Neural cell (in vitro differentiated cells): ENCODE measurements at regions not wholly inside any gene's neighbourhood (a gene's known extent, or its start where the extent isn't known, plus 50 kb on each side); places are given as distances from the start of the nearest gene placed in this dataset.
A peak's percentile ranks its signal among the peaks of the same experiment; 100 is the strongest.

Experiments used
- H2AFZ ChIP-seq: fragments of 200-600, 300-800 bp; sonication (generic), shearing (Covaris generic); 2 replicates; pipeline ENCODE4 v1.6.0; 2014; ENCODE audit warnings: low read depth, mild to moderate bottlenecking, antibody characterized with exemption, low read length, moderate library complexity
- H3F3A ChIP-seq: fragments of 200-600 bp; shearing (Covaris generic); 2 replicates; pipeline ENCODE4 v1.6.1; 2016; ENCODE audit warnings: mild to moderate bottlenecking, moderate library complexity, mixed read lengths, antibody characterized with exemption, low read length; ENCODE audit not compliant: insufficient read depth, poor library complexity, severe bottlenecking
- H3K27ac ChIP-seq: fragments of 200-600, 300-800 bp; sonication (generic), shearing (Covaris generic); 2 replicates; pipeline ENCODE4 v1.5.1; 2014; ENCODE audit warnings: mild to moderate bottlenecking, low read length, moderate library complexity
- H3K27me3 ChIP-seq: fragments of 300-800, 200-600 bp; sonication (generic), shearing (Covaris generic); 2 replicates; pipeline ENCODE4 v1.6.0; 2014; ENCODE audit warnings: mild to moderate bottlenecking, low read depth, low read length, moderate library complexity; ENCODE audit not compliant: insufficient read depth
- H3K36me3 ChIP-seq: fragments of 300-800, 200-600 bp; sonication (generic), shearing (Covaris generic); 2 replicates; pipeline ENCODE4 v1.5.1; 2014; ENCODE audit warnings: mild to moderate bottlenecking, antibody characterized with exemption, low read length, moderate library complexity; ENCODE audit not compliant: insufficient read depth
- H3K4me2 ChIP-seq: fragments of 300-800, 200-600 bp; sonication (generic), shearing (Covaris generic); 2 replicates; pipeline ENCODE4 v1.6.0; 2014; ENCODE audit warnings: mild to moderate bottlenecking, low read length
- H3K4me3 ChIP-seq: fragments of 300-800, 200-600 bp; sonication (generic), shearing (Covaris generic); 2 replicates; pipeline ENCODE4 v1.5.1; 2014; ENCODE audit warnings: mild to moderate bottlenecking, low read length, moderate library complexity
- H3K79me2 ChIP-seq: fragments of 200-600 bp; shearing (Covaris generic); replicated peaks from 2 replicates; pipeline ENCODE4 v1.6.0; 2014; ENCODE audit warnings: mild to moderate bottlenecking, low read length, moderate library complexity; ENCODE audit not compliant: insufficient read depth
- H3K9ac ChIP-seq: fragments of 300-800, 200-600 bp; sonication (generic), shearing (Covaris generic); 2 replicates; pipeline ENCODE4 v1.6.1; 2016; ENCODE audit warnings: mild to moderate bottlenecking, low read length, mixed read lengths
- H3K9me2 ChIP-seq: fragments of 200-600 bp; shearing (Covaris generic); 2 replicates; pipeline ENCODE4 v1.6.1; 2016; ENCODE audit warnings: mild to moderate bottlenecking, low read length, mixed read lengths; ENCODE audit not compliant: insufficient read depth
- H3K9me3 ChIP-seq: fragments of 200-600, 300-800 bp; sonication (generic), shearing (Covaris generic); 2 replicates; pipeline ENCODE4 v1.6.1; 2016; ENCODE audit warnings: mild to moderate bottlenecking, mixed run types, low read length, moderate library complexity, mixed read lengths
- H4K20me1 ChIP-seq: fragments of 200-600 bp; shearing (Covaris generic); 2 replicates; pipeline ENCODE4 v1.6.1; 2016; ENCODE audit warnings: mild to moderate bottlenecking, mixed run types; ENCODE audit not compliant: insufficient read depth
- EP300 ChIP-seq: fragments of 450-650 bp; conservative IDR thresholded peaks from 2 replicates; pipeline ENCODE4 v1.6.1; 2014; ENCODE audit warnings: antibody characterized with exemption, mild to moderate bottlenecking, moderate library complexity; ENCODE audit not compliant: poor library complexity, severe bottlenecking
- EZH2 ChIP-seq: fragments of 200-600, 300-800 bp; shearing (Covaris generic), sonication (generic); IDR thresholded peaks from 2 replicates; pipeline ENCODE4 v1.6.1; 2014; ENCODE audit warnings: antibody characterized with exemption, low read length, borderline replicate concordance, mild to moderate bottlenecking; ENCODE audit not compliant: insufficient read depth, poor library complexity, severe bottlenecking
- MXI1 ChIP-seq: fragments of 450-650 bp; conservative IDR thresholded peaks from 2 replicates; pipeline ENCODE4 v1.6.1; 2014; ENCODE audit warnings: antibody characterized with exemption, mild to moderate bottlenecking; ENCODE audit not compliant: poor library complexity, severe bottlenecking
- POLR2AphosphoS5 ChIP-seq: IDR thresholded peaks from 2 replicates; pipeline ENCODE4 v1.6.1; 2012
- RAD21 ChIP-seq: fragments of 450-650 bp; conservative IDR thresholded peaks from 2 replicates; pipeline ENCODE4 v1.6.1; 2014; ENCODE audit warnings: antibody characterized with exemption, mild to moderate bottlenecking, moderate library complexity
- SMC3 ChIP-seq: fragments of 450-650 bp; conservative IDR thresholded peaks from 2 replicates; pipeline ENCODE4 v1.6.1; 2014; ENCODE audit warnings: antibody characterized with exemption, mild to moderate bottlenecking, moderate library complexity; ENCODE audit not compliant: poor library complexity
- TAF1 ChIP-seq: IDR thresholded peaks from 2 replicates; pipeline ENCODE4 v1.6.1; 2012; ENCODE audit warnings: low read depth
- TF ChIP-seq, protein P1 (sequence below): IDR thresholded peaks from 2 replicates; pipeline ENCODE4 v1.6.1; 2012; ENCODE audit warnings: borderline replicate concordance

GRCh38 chr4:180058691-180059215, 2184.4 kb upstream of the TENM3 start:
- H4K20me1 ChIP-seq = no peaks in the 10 kb centered on the region
- H3K27ac ChIP-seq = no peak overlapping the region
- H3K4me3 ChIP-seq = peak overlapping the region; percentile 89
- peaks cover 11% of the 10 kb centered on the region for H3K27me3 ChIP-seq
- no peak overlapping the region for H3K4me2 ChIP-seq
- TF ChIP-seq EP300 = no peak
- TF ChIP-seq, protein P1, sequence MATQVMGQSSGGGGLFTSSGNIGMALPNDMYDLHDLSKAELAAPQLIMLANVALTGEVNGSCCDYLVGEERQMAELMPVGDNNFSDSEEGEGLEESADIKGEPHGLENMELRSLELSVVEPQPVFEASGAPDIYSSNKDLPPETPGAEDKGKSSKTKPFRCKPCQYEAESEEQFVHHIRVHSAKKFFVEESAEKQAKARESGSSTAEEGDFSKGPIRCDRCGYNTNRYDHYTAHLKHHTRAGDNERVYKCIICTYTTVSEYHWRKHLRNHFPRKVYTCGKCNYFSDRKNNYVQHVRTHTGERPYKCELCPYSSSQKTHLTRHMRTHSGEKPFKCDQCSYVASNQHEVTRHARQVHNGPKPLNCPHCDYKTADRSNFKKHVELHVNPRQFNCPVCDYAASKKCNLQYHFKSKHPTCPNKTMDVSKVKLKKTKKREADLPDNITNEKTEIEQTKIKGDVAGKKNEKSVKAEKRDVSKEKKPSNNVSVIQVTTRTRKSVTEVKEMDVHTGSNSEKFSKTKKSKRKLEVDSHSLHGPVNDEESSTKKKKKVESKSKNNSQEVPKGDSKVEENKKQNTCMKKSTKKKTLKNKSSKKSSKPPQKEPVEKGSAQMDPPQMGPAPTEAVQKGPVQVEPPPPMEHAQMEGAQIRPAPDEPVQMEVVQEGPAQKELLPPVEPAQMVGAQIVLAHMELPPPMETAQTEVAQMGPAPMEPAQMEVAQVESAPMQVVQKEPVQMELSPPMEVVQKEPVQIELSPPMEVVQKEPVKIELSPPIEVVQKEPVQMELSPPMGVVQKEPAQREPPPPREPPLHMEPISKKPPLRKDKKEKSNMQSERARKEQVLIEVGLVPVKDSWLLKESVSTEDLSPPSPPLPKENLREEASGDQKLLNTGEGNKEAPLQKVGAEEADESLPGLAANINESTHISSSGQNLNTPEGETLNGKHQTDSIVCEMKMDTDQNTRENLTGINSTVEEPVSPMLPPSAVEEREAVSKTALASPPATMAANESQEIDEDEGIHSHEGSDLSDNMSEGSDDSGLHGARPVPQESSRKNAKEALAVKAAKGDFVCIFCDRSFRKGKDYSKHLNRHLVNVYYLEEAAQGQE = no peak
- TF ChIP-seq SMC3 = no peak
- no peak for TF ChIP-seq EZH2
- no peak for TF ChIP-seq TAF1
- no peak for TF ChIP-seq POLR2AphosphoS5
- no peak for TF ChIP-seq RAD21
- TF ChIP-seq MXI1 = peak; percentile 51
- H3K9me3 ChIP-seq = no peaks in the 10 kb centered on the region
- no peaks in the 10 kb centered on the region for H3K36me3 ChIP-seq
- no peaks in the 10 kb centered on the region for H3K9me2 ChIP-seq
- no peak overlapping the region for H2AFZ ChIP-seq
- no peaks in the 10 kb centered on the region for H3K79me2 ChIP-seq
- no peak overlapping the region for H3K9ac ChIP-seq
- H3F3A ChIP-seq = peaks cover 6% of the 10 kb centered on the region

DNA sequence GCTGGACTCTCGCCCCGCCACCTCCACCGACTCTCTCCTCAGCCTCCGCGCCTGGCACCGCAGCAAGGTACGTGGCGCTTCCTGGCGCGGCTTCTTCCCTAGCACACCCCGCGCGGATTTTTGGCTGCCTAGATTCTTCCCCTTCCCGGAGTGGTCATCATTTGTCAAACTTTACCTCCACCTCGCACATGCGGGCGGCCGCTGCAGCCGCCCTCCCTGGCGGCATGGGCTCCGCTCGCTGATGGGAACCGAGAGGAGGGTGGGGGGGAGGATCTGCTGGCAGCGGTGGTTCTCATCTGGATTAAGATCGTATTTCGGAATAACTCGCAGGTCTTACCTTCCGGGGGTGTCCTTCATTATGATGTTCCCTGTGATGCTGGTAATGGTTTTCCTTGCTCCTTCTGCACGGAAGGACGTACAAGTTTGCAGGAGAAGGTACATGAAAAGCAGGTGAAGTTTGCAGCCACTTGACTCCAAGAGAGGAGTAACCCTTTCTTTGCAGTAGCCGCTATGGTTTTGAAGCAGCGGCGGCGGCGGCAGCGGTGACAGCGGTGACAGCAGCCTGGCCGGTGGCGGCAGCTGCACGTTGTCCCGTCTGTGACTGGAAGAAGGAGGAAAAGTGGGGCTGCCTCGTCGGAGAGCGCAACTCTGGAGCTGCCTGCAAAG, 2183.9 kb upstream of the TENM3 start:
- peak; percentile 38 for TF ChIP-seq MXI1
- TF ChIP-seq, protein P1 = no peak
- no peak for TF ChIP-seq TAF1
- TF ChIP-seq SMC3 = no peak
- Histone ChIP-seq H2AFZ (no peak overlapping the region), H3K27me3 (peaks cover 11% of the 10 kb centered on the region), H3K79me2 (no peaks in the 10 kb centered on the region), H3K9me2 (no peaks in the 10 kb centered on the region), H4K20me1 (no peaks in the 10 kb centered on the region), H3F3A (peaks cover 6% of the 10 kb centered on the region), H3K4me2 (peak overlapping the region; percentile 95), H3K4me3 (peak overlapping the region; percentile 89), H3K36me3 (no peaks in the 10 kb centered on the region), H3K27ac (no peak overlapping the region), H3K9ac (peak overlapping the region; percentile 27), H3K9me3 (no peaks in the 10 kb centered on the region)
